ENCODE measurements at regions not wholly inside any gene's neighbourhood (a gene's known extent, or its start where the extent isn't known, plus 50 kb on each side); places are given as distances from the start of the nearest gene placed in this dataset.
A peak's percentile ranks its signal among the peaks of the same experiment; 100 is the strongest.
"Not testable (repeated sequence)": the region's sequence is repeated elsewhere in the genome, so short reads cannot be mapped to it uniquely, and the experiment has no call there.

DNA sequence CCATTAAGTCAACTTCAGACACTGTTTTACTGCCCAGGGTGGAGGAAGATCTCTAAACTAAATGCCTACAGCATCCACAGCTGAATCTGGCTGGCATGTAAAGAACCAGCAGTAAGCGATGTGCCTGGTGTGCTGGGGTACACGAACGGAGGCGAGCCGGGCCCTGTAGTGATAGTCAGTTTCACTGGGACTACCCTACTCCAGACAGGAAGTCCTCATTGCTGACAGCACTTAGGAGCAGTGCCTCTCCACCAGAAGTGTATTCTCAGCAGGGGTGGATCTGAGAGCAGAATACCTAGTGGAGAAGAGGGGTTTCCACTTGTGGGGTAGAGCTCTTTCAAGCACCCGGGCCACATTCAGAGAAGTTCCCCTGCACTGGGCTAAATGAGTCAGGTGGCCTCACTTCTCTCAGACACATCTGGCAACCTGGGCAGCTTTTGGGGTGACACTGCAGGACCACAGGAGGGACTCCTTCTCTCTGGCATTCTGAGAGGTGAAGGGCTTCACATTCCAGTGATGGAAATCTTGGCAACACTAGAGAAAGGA lies 290.3 kb upstream of the PLGLB1 start:
- H3K4me2 ChIP-seq (ENCODE audit: control insufficient read depth, extremely low read depth, insufficient read depth, low read depth, low read length); H3K27me3 ChIP-seq (ENCODE audit: control insufficient read depth, extremely low read depth, insufficient read depth, low read length); H3K4me1 ChIP-seq (ENCODE audit: control insufficient read depth, extremely low read depth, insufficient read depth, low read length); H3K4me3 ChIP-seq (ENCODE audit: control insufficient read depth in 2 of 3, extremely low read depth in 1 of 3, insufficient read depth in 2 of 3, low read depth in 1 of 3, low read length in 3 of 3); H3K27ac ChIP-seq (ENCODE audit: control insufficient read depth, insufficient read depth, low read length); dilution Hi-C loops (cut with MboI; ENCODE audit: extremely low pct_ligation_motif_present, low sequenced_read_pairs); DNase-seq (ENCODE audit: low read depth, low spot score); H3K9me3 ChIP-seq (ENCODE audit: control insufficient read depth, low read depth, low read length); H4K20me1 ChIP-seq (ENCODE audit: control insufficient read depth, extremely low read depth, insufficient read depth, low read length); H3K9ac ChIP-seq (ENCODE audit: control insufficient read depth, extremely low read depth, insufficient read depth, low read length); H2AFZ ChIP-seq (ENCODE audit: control insufficient read depth, low read length); H3K9me1 ChIP-seq (ENCODE audit: control insufficient read depth, extremely low read depth, insufficient read depth, low read length); H3K36me3 ChIP-seq (ENCODE audit: control insufficient read depth in 2 of 2, extremely low read depth in 1 of 2, insufficient read depth in 2 of 2, low read length in 2 of 2); FAIRE-seq; H3K79me2 ChIP-seq (ENCODE audit: control insufficient read depth, insufficient read depth, low read length): not testable (repeated sequence)

DNA sequence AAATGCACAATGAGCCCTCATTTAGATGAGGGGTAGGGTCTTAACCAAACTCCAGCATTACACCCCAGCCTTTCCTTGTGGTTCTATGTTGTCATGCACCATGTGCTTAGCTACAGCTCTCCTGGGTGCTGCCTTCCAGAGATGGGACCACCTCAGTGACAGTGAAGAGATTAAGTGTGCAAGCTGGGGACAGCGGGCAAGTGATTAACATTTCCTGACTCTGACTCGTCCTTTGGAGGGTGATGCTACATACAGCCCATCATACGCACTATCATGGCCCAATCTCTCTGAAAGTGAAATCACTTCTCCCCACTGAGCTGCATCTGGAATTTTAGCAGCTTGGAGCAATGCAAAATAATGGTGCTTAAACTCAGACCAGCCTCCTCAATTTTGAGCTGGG lies 293.0 kb upstream of the PLGLB1 start:
- H4K20me1 ChIP-seq (ENCODE audit: control insufficient read depth, extremely low read depth, insufficient read depth, low read length); H3K4me2 ChIP-seq (ENCODE audit: control insufficient read depth, extremely low read depth, insufficient read depth, low read depth, low read length); H3K9ac ChIP-seq (ENCODE audit: control insufficient read depth, extremely low read depth, insufficient read depth, low read length); H2AFZ ChIP-seq (ENCODE audit: control insufficient read depth, low read length); H3K36me3 ChIP-seq (ENCODE audit: control insufficient read depth in 2 of 2, extremely low read depth in 1 of 2, insufficient read depth in 2 of 2, low read length in 2 of 2); H3K4me3 ChIP-seq (ENCODE audit: control insufficient read depth in 2 of 3, extremely low read depth in 1 of 3, insufficient read depth in 2 of 3, low read depth in 1 of 3, low read length in 3 of 3); H3K4me1 ChIP-seq (ENCODE audit: control insufficient read depth, extremely low read depth, insufficient read depth, low read length); FAIRE-seq; H3K9me3 ChIP-seq (ENCODE audit: control insufficient read depth, low read depth, low read length); H3K27ac ChIP-seq (ENCODE audit: control insufficient read depth, insufficient read depth, low read length); H3K27me3 ChIP-seq (ENCODE audit: control insufficient read depth, extremely low read depth, insufficient read depth, low read length); H3K79me2 ChIP-seq (ENCODE audit: control insufficient read depth, insufficient read depth, low read length); dilution Hi-C loops (cut with MboI; ENCODE audit: extremely low pct_ligation_motif_present, low sequenced_read_pairs); H3K9me1 ChIP-seq (ENCODE audit: control insufficient read depth, extremely low read depth, insufficient read depth, low read length); DNase-seq (ENCODE audit: low read depth, low spot score): not testable (repeated sequence)

DNA sequence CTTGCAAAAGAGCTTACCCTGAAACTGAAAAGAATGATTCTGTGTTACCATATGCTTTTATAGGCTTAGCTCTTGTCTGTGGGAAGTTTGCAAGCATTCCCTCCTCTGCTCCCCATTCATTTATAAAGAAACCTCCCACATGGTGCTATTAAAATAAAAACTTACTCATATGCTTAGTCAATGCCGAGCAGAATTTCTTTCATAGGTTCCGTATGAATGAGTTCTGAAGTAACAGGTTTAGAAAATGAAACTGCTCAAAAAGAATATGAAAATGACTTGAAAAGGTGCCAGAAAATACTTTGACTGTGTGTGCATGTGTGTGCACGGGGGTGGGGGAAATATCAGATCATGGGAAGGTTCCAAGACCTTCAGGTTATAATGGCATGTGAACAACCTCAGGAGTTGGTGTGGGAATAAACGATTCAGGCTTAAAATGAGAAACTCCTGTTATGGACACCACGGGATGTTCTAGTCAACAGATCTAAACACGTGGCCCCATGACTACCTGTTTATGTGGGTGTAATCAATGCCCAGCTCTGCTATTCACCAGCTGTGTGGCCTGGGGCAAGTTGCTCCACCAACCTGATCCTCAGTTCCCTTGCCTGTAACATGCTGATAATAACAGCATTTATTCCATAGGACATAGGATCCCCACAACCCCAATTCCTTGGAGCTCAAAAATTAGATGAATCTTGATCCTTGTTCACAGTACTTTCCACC lies 293.7 kb upstream of the PLGLB1 start:
- H3K27ac ChIP-seq (ENCODE audit: control insufficient read depth, insufficient read depth, low read length): peak overlapping the region; percentile 8
- H3K9ac ChIP-seq (ENCODE audit: control insufficient read depth, extremely low read depth, insufficient read depth, low read length); H3K79me2 ChIP-seq (ENCODE audit: control insufficient read depth, insufficient read depth, low read length); H3K4me1 ChIP-seq (ENCODE audit: control insufficient read depth, extremely low read depth, insufficient read depth, low read length); H4K20me1 ChIP-seq (ENCODE audit: control insufficient read depth, extremely low read depth, insufficient read depth, low read length); H2AFZ ChIP-seq (ENCODE audit: control insufficient read depth, low read length); H3K9me1 ChIP-seq (ENCODE audit: control insufficient read depth, extremely low read depth, insufficient read depth, low read length); H3K4me3 ChIP-seq (ENCODE audit: control insufficient read depth in 2 of 3, extremely low read depth in 1 of 3, insufficient read depth in 2 of 3, low read depth in 1 of 3, low read length in 3 of 3); H3K36me3 ChIP-seq (ENCODE audit: control insufficient read depth in 2 of 2, extremely low read depth in 1 of 2, insufficient read depth in 2 of 2, low read length in 2 of 2); H3K9me3 ChIP-seq (ENCODE audit: control insufficient read depth, low read depth, low read length); dilution Hi-C loops (cut with MboI; ENCODE audit: extremely low pct_ligation_motif_present, low sequenced_read_pairs); H3K27me3 ChIP-seq (ENCODE audit: control insufficient read depth, extremely low read depth, insufficient read depth, low read length): not testable (repeated sequence)
- peak; percentile 65 for DNase-seq (ENCODE audit: low read depth, low spot score)
- H3K4me2 ChIP-seq (ENCODE audit: control insufficient read depth, extremely low read depth, insufficient read depth, low read depth, low read length): peak overlapping the region; percentile 27
- FAIRE-seq: peak; percentile 88

DNA sequence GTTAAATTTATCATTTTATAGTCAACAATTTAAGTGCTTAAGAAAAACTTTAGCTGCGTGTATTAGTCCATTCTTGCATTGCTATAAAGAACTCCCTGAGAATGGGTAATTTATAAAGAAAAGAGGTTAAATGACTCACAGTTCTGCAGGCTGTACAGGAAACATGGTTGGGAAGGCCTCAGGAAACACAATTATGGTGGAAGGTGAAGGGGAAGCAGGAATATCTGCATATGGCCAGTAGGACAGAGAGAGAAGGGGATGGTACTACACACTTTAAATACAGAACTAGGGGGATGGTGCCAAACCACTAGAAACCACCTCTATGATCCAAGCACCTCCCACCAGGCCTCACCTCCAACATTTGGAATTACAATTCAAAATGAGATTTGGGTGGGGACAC lies 295.5 kb upstream of the PLGLB1 start:
- H3K4me3 ChIP-seq (ENCODE audit: control insufficient read depth in 2 of 3, extremely low read depth in 1 of 3, insufficient read depth in 2 of 3, low read depth in 1 of 3, low read length in 3 of 3); H3K9me3 ChIP-seq (ENCODE audit: control insufficient read depth, low read depth, low read length); dilution Hi-C loops (cut with MboI; ENCODE audit: extremely low pct_ligation_motif_present, low sequenced_read_pairs); H3K79me2 ChIP-seq (ENCODE audit: control insufficient read depth, insufficient read depth, low read length); H3K9ac ChIP-seq (ENCODE audit: control insufficient read depth, extremely low read depth, insufficient read depth, low read length); H4K20me1 ChIP-seq (ENCODE audit: control insufficient read depth, extremely low read depth, insufficient read depth, low read length); H3K27me3 ChIP-seq (ENCODE audit: control insufficient read depth, extremely low read depth, insufficient read depth, low read length); H2AFZ ChIP-seq (ENCODE audit: control insufficient read depth, low read length); H3K36me3 ChIP-seq (ENCODE audit: control insufficient read depth in 2 of 2, extremely low read depth in 1 of 2, insufficient read depth in 2 of 2, low read length in 2 of 2); H3K27ac ChIP-seq (ENCODE audit: control insufficient read depth, insufficient read depth, low read length); H3K4me1 ChIP-seq (ENCODE audit: control insufficient read depth, extremely low read depth, insufficient read depth, low read length); H3K9me1 ChIP-seq (ENCODE audit: control insufficient read depth, extremely low read depth, insufficient read depth, low read length); FAIRE-seq; H3K4me2 ChIP-seq (ENCODE audit: control insufficient read depth, extremely low read depth, insufficient read depth, low read depth, low read length); DNase-seq (ENCODE audit: low read depth, low spot score): not testable (repeated sequence)

DNA sequence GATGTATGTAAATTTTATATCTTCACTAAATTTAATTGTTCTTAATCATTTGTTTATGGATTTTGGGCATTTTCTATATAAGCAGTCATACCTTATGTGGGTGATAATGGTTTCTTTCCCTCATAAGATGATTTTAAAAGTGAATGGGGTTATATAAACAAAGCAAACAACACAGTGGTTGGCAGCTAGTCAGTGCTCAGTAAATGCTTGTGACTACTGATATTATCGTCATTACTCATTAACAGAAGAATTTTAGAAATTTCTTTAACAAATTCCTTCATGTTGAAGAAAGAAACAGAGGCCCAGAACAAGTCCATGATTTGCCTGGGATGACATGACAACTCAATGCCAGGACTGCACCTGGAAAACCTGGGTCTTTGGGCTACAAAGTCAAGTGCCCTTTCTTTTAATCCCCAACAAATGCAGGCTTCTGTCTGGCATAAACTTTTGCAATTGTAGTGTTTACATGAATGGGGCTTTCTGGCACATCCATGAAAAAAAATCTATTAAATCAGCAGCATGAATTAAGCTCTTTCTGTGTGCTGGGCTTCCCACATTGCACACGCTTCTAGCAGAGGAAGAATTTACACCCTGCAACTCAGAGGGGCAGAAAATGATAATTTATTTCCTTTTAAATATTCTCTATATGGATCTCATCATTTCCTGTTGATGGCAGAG lies 297.3 kb upstream of the PLGLB1 start:
- dilution Hi-C loops (cut with MboI; ENCODE audit: extremely low pct_ligation_motif_present, low sequenced_read_pairs); H3K4me3 ChIP-seq (ENCODE audit: control insufficient read depth in 2 of 3, extremely low read depth in 1 of 3, insufficient read depth in 2 of 3, low read depth in 1 of 3, low read length in 3 of 3); H3K9me1 ChIP-seq (ENCODE audit: control insufficient read depth, extremely low read depth, insufficient read depth, low read length); H3K79me2 ChIP-seq (ENCODE audit: control insufficient read depth, insufficient read depth, low read length); H4K20me1 ChIP-seq (ENCODE audit: control insufficient read depth, extremely low read depth, insufficient read depth, low read length); H2AFZ ChIP-seq (ENCODE audit: control insufficient read depth, low read length); H3K4me1 ChIP-seq (ENCODE audit: control insufficient read depth, extremely low read depth, insufficient read depth, low read length); H3K9ac ChIP-seq (ENCODE audit: control insufficient read depth, extremely low read depth, insufficient read depth, low read length); H3K9me3 ChIP-seq (ENCODE audit: control insufficient read depth, low read depth, low read length); H3K4me2 ChIP-seq (ENCODE audit: control insufficient read depth, extremely low read depth, insufficient read depth, low read depth, low read length); H3K36me3 ChIP-seq (ENCODE audit: control insufficient read depth in 2 of 2, extremely low read depth in 1 of 2, insufficient read depth in 2 of 2, low read length in 2 of 2); H3K27me3 ChIP-seq (ENCODE audit: control insufficient read depth, extremely low read depth, insufficient read depth, low read length): not testable (repeated sequence)
- DNase-seq (ENCODE audit: low read depth, low spot score): peak; percentile 45
- FAIRE-seq: peak; percentile 86
- peak overlapping the region; percentile 58 for H3K27ac ChIP-seq (ENCODE audit: control insufficient read depth, insufficient read depth, low read length)
